Activated CD4-positive, CD25-positive, alpha-beta regulatory T cell treated with anti-CD3 and anti-CD28 coated beads, Interleukin-2, amount 50 U/mL, for 24 hours (primary cell): ENCODE measurements at regions not wholly inside any gene's neighbourhood (a gene's known extent, or its start where the extent isn't known, plus 50 kb on each side); places are given as distances from the start of the nearest gene placed in this dataset.
A peak's percentile ranks its signal among the peaks of the same experiment; 100 is the strongest.
"Not testable (repeated sequence)": the region's sequence is repeated elsewhere in the genome, so short reads cannot be mapped to it uniquely, and the experiment has no call there.

Experiments used
- ATAC-seq, 2 donors: fragments of 150-1000 bp; cut with Tn5 transposase; one replicate each; pipeline ENCODE4 v1.10.0; 2021; ENCODE audit warnings: mild to moderate bottlenecking in 1 of 2, moderate library complexity in 1 of 2

DNA sequence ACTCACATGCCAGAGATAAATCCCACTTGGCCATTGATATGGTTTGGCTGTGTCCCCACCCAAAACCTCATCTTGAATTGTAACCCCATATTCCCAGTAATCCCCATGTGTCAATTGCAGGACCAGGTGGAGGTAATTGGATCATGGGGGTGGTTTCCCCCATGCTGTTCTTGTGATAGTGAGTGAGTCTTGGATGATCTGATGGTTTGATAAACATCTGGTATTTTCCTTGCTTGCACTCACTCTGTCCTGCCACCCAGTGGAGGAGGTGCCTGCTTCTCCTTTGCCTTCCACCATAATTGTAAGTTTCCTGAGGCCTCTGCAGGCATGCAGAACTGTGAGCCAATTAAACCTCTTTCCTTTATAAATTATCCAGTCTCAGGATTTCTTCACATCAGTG, 50.4 kb upstream of the B3GAT2 start:
- not testable (repeated sequence) for ATAC-seq

GRCh38 chr6:71011871-71012371, 55.1 kb upstream of the B3GAT2 start:
- ATAC-seq: no peak

- peak; percentile 44 to 48 for ATAC-seq
Measured at GRCh38 chr6:71012866-71013469, 56.1 kb upstream of the B3GAT2 start.

DNA sequence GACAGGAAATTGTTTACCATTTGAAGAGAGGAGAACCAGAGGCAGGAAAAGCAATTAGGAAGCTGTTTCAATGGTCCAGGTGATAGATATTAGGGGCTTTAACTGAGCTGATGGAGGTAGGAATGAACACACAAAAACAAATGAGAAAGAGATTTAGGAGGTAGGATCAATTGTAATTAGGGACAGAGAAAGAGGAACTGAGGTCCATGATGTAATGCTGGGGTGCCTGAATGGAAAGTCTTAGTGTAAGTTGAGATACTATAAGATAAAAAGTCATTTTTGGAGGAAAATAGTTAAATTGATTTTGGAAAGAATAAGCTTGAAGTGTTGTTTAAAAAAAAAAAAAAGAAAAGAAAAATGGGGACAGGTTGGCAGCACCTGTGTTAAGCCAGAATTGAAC, 58.5 kb upstream of the B3GAT2 start:
- no peak for ATAC-seq

DNA sequence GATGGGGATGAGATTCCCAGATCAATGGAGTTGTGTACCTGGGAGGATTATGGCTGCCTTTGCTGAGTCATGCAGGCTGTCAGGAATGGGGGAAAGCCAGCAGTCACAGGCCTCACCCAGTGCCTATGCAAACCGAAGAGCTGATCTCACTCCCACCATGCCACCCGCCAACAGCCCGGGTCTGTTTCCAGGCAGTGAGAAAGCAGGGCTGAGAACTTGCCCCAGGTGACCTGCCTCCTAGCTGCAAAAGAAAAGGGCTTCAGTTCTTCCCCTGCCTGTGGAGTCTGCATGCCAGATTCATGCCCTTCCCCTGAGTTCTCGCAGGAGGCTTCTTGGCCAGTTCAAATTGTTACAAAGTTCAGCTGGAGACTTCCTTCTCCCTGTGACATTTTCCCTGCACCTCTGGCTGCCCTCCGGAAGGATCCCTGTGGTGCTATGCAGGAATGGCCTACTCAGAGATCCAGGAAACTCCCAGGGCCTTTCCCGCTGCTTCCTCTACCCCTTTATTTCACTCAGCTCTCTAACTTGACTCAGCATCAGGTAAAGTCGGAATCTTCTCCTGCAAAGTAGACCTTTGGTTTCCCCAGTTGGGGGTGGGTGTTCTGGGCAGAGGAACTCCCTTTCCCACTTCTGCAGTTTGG, 71.5 kb upstream of the B3GAT2 start:
- no peak for ATAC-seq

DNA sequence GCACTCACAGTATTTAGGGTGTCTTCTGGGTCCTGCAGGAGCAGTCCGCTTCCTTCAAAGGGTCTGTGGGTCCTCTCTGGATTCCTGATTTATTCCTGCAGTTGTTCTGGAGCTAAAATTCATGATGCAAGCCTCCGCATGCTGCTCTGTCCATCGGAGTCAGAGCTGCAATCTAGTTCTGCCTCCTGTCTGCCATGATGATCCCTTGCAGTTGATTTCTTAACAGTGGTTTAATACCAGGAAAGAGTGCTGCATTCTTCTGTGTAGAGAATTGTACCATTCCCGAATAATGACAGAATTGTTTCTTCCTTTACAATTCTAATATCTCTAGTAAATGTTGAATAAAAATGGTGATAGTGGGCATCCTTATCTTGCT, 72.0 kb upstream of the B3GAT2 start:
- no peak for ATAC-seq

GRCh38 chr6:71029555-71029954, 72.7 kb upstream of the B3GAT2 start:
- no peak for ATAC-seq

DNA sequence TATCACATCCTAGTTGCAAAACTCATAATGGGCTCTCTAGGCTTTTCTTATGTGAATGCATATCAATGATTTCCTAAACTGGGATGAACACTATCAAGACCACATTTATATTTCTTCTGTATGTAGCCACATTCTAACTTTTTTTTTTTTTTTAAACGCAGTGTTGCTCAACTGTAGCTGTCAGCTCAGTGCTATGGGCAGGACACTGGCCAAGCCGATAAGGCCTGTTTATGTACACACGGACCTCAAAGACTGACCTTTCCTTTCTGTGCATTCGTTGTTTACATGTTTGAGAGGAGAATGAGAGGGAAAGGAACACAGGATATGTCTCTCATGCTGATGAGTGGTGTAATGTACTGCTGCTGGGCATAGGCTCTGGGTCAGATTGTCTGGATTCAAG, 75.1 kb upstream of the B3GAT2 start:
- no peak for ATAC-seq

DNA sequence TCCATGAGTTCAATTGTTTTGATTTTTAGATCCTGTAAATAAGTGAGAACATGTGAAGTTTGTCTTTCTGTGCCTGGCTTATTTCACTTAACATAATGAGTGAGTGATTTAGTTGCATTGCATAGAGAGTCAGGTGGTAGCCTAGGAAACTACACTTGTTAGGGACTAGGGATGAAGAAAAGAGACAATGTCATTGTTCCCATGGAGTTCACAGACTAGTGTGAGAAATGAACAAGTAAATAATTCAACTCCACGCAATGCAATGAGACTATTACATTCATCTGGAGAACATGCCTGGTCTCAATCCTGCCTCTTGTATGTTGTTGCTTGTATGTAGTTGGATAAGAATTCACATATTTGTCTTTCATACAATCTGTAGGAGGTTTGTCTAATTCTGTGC, 76.3 kb upstream of the B3GAT2 start:
- no peak for ATAC-seq

- no peak for ATAC-seq
Measured at GRCh38 chr6:71033890-71034289, 77.0 kb upstream of the B3GAT2 start.

DNA sequence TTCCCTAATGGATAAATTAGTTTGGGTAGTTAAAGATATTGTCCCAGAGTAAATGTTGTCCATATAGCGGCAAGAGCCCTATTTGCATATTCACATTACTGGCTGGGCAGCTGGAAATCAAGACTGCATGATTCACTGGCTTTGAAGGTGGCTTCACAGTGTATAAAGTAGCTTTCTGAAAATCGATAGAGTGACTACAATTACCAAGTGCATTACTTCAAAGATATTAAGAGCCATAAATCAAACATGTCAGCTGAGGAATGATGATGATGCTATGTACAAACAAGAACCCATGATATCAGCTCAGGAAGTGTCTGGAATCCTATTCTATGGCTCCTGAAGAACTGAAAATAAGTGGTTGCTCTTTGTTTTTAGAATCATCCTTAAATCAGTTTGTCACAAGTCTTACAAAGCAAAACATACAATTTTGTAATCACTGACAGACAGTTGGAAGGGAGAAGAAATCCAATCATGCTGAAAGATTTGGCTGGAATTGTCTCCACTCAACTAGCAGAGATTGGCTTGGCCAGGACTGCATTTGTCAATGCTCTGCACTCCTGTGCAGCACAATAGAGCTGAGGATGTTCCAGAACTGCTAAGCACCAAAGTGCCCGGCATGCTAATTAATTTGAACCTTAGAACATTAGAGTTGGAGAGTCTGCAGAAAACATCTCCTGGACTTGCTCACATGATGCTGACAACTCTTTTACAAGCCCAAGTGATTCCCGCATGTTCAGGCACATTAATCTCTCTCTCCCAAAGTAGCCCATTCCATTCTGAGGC, 77.9 kb upstream of the B3GAT2 start:
- ATAC-seq: no peak

GRCh38 chr6:71035871-71036270, 79.0 kb upstream of the B3GAT2 start:
- no peak for ATAC-seq

DNA sequence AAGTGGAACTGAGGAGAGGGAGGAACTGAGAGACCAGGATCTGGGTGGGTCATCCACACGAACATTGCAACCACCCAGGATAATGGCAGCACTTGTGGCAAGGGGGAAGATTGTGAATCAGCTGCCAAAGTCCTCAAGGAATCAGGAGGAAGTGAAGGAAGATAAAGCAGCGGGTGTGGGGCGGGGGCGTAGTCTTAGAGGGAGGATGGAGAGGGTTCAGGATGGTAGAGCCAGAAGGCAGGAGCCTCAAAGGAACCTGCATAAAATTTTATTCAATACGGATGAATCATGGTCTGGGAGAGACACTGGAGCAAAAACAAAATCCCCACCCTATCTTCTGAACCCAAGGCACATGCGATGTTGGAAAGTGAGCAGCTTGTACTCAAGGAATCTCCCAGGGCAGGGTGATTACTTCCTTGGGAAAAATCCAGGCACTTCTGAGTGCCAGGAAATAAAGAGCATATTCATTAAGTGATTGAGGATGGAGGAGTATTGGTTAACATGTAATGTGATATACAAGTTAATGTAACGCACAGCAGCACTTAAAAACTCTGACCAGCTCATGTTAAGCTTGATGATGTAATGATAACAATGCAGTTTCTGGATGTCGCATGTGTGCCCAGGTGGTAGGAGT, 82.0 kb upstream of the B3GAT2 start:
- ATAC-seq: no peak

DNA sequence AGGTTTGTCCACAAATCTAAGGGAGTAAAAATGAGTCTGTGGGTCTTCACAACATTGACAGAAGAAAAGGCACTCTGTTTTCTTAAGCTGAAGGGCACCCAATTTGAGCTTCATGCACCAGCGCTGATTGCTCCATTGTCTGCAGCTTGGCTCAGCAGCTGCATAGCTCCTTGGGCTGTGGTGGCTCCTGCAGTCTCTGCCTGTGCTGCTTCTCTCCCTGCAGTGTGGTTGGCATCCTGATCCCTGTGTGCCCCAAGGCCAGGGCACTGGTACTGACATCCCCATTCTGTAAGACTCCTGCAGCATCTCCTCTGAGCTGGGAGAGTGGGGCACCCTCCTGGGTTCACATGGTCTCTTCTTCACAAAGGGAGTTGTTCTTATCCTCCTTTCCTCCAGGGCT, 83.2 kb upstream of the B3GAT2 start:
- ATAC-seq: no peak

DNA sequence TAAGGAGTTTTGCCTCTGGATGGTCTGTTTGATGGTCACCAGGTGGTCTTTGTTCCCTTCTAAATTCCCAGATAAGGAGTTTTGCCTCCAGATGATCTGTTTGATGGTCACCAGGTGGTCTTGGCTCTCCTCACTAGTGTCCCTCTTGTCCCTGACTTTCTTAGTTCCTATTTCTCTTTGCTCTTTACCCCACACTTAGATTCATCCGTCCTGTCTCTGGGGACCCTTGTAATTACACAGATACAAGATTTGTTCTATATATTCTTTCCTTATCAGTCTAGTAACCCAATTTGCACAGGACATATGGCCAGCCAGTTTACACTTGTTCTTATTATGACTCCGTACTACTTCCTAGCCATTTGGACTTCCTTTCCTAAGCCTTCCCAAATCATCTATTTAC, 84.0 kb upstream of the B3GAT2 start:
- ATAC-seq: no peak

DNA sequence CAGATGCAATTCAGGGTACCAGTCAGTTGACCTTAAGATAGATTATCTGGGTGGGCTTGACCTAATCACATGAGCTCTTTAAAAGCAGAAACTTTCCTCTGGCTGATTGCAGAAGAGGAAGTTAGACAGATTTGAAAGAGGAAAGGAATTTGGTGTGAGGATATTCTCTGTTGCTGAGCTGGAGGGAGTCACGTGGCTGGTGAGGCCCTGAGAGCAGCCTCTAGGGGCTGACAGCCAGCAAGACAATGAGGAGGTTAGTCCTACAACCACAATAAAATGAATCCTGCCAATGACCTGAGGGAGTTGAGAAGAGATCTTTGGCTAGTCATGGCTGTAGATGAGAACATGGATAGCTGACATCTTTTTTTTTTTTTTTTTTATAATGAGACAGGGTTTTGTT, 87.0 kb upstream of the B3GAT2 start:
- no peak for ATAC-seq

- no peak for ATAC-seq
Measured at GRCh38 chr6:71044753-71045152, 87.9 kb upstream of the B3GAT2 start.

DNA sequence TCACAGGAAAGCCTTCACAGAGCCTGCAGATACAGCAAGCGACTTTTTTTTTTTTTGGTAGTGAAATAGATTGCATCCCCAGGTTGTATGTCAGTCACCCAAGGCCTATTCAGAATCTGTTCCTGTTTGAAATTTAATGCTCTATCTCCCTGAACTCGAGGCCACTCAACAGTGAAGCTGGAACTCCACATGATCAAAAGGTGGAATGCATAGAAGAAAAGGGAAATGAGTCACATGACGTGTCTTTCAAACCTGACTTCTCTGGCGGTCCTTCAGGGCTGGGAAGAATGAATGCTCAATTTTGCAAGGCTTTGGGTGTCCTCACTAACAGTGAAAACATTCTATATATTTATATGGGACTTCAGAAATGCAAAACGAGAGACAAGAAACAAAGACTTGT, 88.4 kb upstream of the B3GAT2 start:
- no peak for ATAC-seq

DNA sequence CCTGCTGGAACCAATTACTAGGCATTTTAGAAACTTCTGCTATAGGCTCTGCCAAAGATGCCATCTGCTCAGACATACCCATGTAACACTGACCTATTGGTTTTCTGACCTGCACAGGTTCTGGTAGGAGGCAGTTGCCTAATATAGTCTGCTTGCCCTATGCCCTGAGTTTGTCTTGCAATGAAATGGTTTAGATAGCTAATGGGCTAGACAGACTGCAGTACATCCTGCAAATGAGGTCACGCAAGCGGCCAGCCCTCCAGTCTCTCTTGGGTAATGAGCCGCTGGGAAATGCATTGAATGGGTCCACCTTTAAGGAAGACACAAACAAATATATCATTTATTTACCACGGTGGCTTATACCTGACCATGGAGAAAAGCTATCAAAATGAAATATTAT, 90.6 kb upstream of the B3GAT2 start:
- ATAC-seq: no peak

GRCh38 chr6:71048320-71049164, 91.7 kb upstream of the B3GAT2 start:
- no peak for ATAC-seq

DNA sequence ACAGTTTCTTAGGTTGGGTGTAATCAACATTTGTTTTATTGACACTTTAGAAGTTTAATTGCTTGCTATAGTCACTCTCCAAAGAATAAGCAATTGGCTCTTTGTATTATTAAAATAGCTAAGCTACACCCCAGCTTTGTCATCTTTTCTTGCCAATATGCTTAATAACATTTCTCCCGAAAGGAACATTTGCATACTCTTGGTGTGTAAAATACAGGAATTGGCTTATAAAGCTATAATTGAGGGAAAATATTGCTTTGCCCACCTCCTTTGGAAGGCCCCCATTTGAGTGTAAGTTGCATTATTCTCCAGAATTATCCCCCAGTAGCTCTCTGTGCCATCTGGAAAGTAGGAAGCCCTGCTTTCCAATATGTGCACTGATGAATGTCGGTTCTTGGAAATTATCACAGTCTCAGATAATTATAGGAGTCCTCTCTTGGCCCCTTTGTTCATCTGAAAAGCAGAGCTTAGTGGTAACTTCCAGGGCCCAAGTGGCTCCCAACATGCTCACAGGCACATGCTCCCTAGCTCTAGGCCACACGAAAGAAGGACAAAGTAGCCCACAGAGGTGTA, 92.4 kb upstream of the B3GAT2 start:
- ATAC-seq: no peak

DNA sequence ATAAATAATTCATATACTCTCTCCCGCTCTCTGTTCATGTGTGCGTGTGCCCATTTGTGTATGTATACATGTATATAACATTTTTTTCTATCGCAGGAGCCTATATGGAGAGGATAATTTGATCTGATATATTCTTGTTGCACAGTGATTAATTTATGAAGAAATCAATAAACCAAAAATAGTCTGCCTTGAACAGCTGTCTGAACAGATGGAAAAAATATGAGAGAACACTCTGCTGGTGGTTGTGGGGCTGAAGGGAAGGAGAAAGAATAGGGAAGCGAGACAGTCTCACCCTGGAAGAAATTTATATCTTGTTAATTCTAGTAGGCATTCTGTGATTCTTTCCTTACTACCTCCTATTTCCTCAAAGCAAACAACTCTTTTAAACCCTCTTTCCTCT, 96.6 kb upstream of the B3GAT2 start:
- ATAC-seq: no peak
